Epithelial cell of esophagus (primary cell): ENCODE measurements at regions not wholly inside any gene's neighbourhood (a gene's known extent, or its start where the extent isn't known, plus 50 kb on each side); places are given as distances from the start of the nearest gene placed in this dataset.

Source experiments
- DNase-seq: peaks from one replicate; pipeline ENCODE4 v3.0.0; 2010; ENCODE audit warnings: low read depth
- H3K4me3 ChIP-seq: 2 replicates; pipeline ENCODE4 v1.5.1; 2011; ENCODE audit warnings: mild to moderate bottlenecking, low read length, control low read depth
- TF ChIP-seq, protein P1 (sequence below): IDR thresholded peaks from 2 replicates; pipeline ENCODE4 v1.5.1; 2011; ENCODE audit warnings: low read depth, mild to moderate bottlenecking, low read length, control low read depth, inconsistent platforms; ENCODE audit not compliant: insufficient read depth; ENCODE audit errors: missing control alignments

DNA sequence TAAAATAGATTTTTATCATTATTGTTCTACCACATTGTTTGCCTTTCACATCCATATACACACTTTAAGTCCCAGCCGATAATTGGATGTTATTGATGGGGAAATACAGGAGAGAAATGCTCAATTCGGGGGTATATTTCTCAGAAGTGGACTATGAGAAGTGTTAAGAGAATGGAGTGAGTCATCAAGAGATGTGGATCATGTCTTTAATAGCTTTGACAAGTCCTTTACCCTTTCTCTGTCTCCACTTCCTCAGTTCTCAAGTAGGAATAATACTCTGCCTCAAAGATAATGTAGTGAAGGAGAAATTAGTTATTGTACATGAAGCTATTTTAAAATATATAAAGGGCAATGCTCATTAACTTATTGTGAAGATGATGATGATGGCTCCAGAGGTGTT lies 1017.6 kb upstream of the PIK3C3 start:
- TF ChIP-seq, protein P1, sequence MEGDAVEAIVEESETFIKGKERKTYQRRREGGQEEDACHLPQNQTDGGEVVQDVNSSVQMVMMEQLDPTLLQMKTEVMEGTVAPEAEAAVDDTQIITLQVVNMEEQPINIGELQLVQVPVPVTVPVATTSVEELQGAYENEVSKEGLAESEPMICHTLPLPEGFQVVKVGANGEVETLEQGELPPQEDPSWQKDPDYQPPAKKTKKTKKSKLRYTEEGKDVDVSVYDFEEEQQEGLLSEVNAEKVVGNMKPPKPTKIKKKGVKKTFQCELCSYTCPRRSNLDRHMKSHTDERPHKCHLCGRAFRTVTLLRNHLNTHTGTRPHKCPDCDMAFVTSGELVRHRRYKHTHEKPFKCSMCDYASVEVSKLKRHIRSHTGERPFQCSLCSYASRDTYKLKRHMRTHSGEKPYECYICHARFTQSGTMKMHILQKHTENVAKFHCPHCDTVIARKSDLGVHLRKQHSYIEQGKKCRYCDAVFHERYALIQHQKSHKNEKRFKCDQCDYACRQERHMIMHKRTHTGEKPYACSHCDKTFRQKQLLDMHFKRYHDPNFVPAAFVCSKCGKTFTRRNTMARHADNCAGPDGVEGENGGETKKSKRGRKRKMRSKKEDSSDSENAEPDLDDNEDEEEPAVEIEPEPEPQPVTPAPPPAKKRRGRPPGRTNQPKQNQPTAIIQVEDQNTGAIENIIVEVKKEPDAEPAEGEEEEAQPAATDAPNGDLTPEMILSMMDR = no peak
- no peak overlapping the region for H3K4me3 ChIP-seq
- DNase-seq = peak; percentile 11

DNA sequence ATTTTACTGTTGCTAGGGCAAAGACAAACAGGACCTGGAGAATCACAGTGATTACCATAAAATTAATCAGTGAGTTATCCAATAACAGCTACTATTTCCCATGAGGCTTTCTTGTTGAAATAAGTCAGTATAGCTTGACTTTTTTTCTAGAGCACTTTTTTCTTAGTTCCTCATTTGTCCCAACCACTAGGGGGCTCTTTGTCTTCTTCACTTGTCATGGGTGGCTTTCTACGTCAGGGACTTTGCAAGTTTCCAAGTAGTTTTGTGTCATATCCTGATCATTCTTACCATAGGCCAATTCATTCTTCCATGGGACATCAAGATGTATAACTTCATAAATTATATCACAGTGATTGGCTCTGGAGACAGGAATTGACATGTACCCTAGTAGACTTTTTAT lies 1019.6 kb upstream of the PIK3C3 start:
- DNase-seq = peak; percentile 52
- no peak overlapping the region for H3K4me3 ChIP-seq
- TF ChIP-seq, protein P1 = peak; percentile 57

DNA sequence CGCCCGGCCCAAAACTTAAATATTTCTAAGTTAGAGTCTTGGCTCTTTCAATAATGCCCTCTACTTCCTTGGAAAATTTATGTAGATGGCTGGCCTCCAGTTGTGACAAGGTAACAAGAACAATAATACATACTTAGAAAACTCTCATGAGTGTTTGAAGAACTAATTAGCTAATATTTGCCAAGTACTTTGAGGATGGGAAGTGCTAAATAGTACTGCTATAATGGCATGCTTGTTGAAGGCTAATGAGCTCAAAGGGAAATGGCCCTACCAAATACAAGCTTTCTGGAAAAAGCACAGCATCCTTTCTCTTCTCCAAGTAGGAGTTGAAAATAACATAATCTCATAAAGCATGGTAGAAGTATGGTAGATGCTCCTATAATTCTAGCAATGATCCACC lies 1022.2 kb upstream of the PIK3C3 start:
- no peak for DNase-seq
- H3K4me3 ChIP-seq = no peak overlapping the region
- TF ChIP-seq, protein P1 = no peak

DNA sequence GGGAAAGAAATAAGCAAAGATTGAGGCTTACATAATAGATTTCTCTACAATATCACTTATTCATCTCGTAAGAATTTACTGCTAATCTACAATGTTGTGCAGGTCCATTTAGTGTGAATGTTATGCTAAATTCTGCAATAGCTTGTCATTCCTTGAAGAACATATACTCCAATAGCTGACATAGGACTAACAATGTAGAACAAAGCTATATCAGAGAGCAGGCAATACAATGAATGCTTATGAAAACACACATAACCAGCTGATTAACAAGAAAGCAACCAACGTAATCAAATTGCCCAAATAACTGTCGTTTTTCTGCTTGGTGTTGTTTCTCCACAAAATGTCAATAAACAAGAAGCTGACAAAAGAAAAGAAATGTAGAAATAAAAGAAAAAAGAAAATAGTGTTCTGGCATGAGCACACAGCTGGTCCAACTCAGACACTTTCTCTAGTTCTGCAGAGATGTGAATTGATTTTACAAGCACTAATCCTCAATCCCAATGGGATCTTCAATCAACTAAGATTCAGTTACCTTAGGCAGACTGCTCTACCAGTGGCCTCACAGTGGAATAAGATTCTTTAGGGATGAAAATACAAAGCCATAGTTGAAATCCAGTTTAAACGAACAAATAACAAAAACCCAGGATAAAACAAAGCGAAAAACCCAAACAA lies 1024.7 kb upstream of the PIK3C3 start:
- no peak for DNase-seq
- H3K4me3 ChIP-seq = no peak overlapping the region
- TF ChIP-seq, protein P1 = no peak

DNA sequence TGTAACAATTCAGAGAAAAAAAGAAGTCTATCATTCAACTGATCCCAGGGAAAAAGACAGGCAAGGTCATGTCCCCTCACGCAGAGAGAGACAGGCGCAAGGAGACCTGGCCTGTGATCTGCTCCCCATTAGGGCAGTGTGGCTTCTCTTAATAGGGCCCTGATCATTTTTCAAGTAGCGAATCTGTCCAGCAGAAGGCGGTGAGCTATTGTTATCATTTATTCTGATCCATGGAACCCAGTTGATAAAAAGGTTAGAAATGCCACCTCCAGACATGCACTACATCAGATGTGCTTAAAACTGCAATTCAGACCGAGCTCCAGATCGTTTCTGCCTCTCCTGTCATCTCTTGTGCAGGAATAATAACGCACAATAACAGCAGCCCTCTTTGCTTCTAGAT lies 1025.6 kb upstream of the PIK3C3 start:
- TF ChIP-seq, protein P1 = no peak
- no peak overlapping the region for H3K4me3 ChIP-seq
- no peak for DNase-seq

DNA sequence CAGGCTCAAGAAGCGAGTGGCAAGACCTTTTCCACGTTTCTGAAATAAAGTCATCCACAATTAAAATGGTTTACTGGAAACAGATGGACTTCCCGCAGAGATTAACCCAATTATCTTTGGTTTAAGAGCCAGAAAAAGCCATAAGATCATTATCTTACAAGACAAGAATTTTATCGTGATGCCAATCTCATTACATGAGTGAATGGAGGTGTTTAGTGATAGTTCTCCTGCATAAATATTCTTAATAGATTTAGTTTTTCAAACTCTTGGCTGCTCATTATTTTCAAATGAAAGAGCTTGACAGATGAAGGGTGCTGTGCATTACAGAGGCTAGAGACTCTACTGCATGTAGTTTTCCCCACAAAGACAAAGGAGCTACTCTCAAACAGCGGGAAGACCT lies 1028.4 kb upstream of the PIK3C3 start:
- TF ChIP-seq, protein P1 = no peak
- DNase-seq = no peak
- H3K4me3 ChIP-seq = no peak overlapping the region

DNA sequence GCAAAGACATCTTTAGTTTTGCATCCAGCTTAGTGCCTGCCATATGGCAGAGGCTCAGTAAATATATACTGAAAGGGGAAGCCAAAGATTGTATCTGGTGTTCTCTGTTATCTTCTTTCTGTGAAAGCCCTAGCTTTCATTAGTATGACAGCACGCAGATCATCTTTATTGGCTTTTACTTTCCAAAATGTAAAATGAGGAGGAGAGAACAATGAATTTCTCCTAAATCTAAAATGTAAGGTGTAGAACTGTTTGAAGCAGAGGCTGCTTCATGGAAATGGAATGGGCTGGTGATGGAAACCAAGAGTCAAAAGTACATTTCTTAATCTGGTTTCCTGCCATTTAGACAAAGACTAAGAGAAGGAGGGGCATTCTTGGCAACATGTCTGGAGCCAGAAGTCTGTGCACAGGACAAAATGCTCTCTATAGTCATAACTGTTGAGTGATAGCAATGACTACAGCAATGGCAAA lies 1029.9 kb upstream of the PIK3C3 start:
- no peak overlapping the region for H3K4me3 ChIP-seq
- DNase-seq = peak; percentile 1
- TF ChIP-seq, protein P1 = no peak
